HG03469 (cell line): ENCODE measurements at regions not wholly inside any gene's neighbourhood (a gene's known extent, or its start where the extent isn't known, plus 50 kb on each side); places are given as distances from the start of the nearest gene placed in this dataset.

Source experiments
- ATAC-seq: cut with Tn5 transposase; IDR thresholded peaks from one replicate; pipeline ENCODE4 v1.9.1; 2021; ENCODE audit warnings: mild to moderate bottlenecking, moderate library complexity, moderate number of reproducible peaks; ENCODE audit not compliant: unreplicated experiment

DNA sequence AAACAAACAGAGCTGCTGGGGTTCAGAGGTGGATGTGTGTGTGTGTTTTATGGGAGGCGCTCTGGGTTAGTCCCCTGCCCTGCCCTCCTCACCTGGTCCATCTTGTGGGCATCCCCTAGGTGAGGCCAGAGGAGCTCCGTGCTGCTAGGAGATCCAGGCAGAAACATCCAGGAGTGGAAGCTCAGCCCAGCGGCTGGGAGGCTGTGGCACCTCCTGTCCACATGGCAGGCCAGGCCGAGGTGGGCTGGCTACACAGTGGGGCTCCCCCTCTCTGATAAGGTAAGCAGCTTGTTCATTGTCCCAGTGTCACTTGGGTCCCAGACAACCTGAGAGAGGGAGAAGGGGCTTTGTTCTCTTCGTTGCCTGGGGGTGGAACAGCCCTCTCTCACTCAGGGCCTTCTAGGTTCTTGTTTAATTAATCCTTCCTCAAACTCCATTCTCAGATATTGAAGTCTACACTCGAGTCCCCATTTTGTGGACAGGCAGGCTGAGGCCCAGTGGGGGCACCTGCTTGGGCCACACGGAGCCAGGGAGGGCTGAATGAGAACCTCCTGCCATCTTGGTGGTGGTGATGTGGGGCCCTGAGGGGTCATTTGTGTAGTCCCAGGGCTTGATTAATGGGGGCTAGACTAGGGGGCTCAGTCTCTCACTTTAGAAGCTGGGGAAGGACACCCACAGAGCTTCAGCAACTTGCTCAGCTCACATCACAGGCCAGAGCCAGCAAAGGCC, 216.8 kb upstream of the GPR26 start:
- no peak for ATAC-seq

DNA sequence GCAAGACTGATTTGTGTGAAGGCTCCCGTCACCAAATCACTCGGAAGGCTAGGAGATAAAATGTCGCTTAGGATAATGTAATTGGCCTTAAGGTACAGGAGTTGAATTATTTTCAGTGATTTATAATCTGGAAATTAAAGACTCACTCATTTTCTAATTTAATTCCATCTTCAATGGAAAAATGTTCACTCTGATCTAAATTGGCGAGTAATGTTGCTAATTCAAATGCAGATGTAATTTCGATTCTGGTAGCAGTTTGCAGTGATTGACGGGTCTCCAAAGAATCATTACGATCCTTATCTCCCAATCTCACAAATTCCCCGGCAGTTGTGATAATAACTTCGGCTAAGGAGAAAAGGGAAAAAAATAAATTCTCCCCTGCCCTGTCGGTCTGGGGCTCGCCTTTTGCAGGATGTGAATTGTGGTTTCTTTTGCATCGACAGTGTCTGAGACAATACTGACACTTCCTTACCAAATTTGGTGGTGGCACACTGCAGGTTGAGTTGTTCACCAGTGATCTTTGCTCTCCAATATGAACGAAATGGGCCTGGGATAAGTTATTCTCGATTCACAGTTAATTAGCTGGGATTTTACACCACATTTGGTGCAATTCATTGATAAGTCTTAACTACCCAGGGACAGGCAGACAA, 215.1 kb upstream of the GPR26 start:
- ATAC-seq, result no peak

DNA sequence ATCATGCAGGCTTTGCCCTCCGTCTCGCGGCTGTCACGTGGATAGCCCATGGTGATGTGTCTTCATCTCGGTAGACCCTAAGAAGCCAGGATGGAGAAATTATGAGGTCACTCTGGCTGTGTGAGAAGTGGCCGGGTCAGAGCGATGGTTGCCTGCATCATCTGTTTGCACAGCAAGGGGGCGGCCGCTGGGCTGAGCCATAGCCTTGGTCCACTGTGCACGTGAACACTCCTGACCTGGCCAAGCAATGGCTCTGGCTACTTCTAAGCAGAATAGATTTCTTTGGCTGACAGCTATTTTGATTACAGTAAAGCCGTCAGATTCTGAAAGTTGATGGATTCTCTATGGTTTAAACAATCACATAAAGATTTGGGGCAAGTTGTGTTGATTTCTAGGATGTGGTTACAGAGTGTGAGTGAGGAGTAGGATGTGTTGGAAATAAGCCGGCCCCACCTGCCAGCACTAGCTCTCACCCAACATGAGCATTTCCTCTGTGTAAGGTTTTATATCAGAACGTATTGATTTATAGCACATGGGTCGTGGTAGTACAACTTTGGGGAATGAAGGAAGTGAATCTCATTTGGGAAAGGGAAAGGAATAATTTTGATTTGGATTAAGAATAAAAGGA, 214.4 kb upstream of the GPR26 start:
- no peak for ATAC-seq

DNA sequence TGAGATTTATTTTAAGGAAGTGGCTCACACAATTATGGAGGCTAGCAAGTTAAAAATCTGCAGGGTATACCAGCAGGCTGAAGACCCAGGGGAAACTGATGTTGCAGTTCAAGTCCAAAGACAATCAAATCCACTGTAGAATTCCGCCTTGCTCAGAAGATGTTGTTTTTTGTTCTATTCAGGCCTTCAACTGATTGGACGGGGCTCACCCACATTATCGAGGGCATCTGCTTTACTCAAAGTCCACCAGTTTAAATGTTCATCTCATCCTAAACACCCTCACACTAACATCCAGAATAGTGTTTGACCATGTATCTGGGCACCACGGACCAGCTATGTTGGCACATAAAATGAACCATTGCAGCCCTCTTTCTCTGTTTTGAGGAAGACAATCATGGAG, 211.2 kb upstream of the GPR26 start:
- no peak for ATAC-seq

DNA sequence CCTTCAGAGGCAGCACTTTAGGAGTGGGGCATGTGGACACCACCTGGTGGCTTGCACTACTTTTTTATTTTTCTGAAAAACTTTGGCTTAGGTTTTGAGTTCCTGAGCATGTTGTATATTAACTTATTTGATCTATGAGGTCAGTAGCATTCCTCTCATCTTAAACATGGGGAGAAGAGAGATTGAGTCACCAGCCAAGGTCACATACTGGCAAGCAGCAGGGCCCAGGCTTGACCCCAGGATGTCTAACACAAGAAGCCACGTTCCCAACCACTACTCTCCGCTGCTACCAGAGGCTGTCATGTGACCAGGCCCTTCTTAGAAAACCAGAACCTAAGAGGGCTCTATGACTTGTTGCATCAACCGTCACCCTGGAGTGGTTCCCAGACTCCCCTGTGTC, 210.3 kb upstream of the GPR26 start:
- no peak for ATAC-seq

DNA sequence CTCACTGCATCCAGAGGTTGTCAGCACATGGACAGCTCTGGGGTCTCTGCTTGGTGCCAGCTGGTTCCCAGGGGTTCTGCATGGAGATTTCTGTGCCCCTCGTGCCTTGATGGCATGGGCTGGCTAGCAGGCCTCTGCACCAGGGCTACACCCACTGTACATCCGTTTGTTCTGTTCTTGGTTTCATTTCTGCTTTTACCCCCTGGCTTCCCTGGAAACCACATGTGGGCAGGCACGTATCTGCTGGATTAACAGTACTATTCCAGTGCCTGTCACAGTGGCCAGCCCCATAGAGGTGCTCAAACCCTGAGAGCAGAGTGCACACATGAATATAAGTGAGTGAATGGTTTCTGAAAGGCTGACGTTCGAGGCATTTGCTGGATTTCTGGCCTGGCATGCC, 207.2 kb upstream of the GPR26 start:
- peak; percentile 38 for ATAC-seq

DNA sequence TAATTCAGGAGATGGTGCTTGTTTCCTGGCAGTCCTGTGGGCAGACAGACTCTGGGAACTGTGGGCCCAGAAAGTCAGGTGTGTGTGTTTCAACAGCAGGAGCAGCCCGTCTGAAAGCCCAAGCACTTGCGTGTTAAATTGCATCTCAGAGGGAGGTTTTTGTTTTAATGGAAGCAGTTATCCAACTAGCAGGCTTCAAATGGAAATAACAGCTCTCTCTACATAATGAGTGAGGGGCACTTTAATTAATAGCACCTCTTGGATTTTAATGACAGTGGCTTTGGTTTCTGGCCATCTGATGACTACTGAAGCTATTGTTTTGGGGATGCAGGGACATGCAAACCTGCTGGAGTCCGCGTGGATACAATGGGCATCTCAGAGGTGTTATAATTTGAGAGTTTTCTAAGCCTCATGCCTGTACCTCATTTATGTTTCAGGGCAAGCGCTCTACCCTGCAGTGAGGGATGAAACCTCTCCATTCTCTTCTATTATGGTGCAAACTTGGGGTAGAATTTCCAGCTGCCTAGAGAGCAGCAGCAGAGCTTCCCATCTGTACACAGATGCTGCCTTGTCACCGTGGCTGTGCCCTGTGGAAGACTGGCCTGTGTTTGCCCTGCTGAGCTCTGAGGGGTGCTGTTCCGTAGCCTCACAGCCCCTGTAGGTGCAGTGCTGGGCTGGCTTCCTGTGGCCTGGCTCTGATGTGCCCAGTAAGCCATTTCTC, 206.6 kb upstream of the GPR26 start:
- ATAC-seq, result no peak

DNA sequence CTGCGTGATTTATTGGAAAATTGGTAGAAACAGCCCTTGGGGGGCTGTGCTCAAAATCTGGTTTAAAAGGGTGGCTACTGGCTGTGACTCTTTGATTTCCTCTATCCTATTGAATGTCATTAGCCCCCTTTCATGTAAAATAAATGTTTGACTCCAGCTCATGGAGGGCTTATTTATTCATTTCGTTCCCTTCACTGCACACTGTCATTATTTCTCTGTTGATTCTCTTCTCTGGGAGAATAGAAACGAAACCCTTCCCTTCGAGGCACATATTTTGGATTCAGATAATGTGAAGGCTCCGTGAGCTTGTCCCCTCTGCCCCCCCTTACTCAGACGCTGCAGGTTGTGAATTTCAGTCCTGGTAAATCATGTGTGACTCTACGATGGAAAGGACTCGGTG, 203.9 kb upstream of the GPR26 start:
- no peak for ATAC-seq

DNA sequence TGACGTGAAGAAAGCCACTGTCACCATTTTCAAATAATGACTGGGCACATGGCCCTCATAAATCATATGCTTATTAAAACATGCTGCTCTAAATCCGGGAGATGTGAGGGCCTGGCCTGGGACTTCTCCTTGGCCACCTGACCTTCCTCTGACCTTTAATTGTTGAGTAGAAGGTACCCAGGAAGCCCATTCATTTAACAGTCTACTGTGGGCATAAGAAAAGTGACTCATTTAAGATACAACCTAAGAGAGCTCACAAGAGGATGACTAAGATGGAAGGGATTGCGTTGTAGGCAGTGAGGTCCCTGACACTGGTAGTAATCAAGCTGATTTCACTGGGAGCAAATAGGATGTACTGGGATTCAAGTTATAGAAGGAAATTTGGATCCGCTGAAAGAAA, 203.4 kb upstream of the GPR26 start:
- no peak for ATAC-seq

DNA sequence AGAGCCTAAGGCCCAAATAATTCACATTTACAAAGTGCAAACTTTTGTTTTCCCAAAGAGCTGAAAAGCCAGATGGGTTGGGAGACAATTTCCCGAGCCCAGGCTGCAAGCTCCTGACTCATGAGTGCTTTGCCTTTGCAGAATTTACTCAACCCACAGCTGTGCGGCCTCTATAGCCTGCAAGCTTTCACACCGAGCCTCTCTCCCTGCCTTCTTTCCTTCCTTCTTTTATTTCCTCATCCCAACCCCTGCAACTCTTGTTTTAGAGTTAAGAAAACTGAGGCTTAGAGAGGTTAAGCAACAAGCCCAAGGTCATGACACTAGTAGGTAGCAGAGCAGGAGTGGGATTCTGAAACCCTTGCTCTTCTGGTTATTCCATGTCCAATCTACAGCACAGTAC, 203.0 kb upstream of the GPR26 start:
- no peak for ATAC-seq

DNA sequence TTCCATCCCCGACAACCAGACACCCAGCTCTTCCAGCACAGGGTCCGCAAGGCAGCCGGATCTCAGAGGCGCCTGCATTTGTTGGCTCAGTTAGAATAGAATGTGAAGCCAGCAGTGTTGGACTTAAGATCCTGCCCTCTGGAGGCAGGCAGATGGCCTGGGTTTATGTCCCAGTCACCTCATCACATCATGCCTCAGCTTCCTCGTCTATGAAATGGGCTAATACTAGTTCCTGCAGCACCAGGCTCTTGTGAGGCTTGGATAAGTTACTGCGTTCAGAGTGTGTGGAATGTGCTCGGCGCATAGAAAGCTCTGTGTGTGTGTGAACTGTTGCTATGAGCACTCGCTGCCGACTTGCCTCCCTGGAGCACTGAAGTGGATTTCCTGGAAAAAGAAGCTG, 202.5 kb upstream of the GPR26 start:
- no peak for ATAC-seq

DNA sequence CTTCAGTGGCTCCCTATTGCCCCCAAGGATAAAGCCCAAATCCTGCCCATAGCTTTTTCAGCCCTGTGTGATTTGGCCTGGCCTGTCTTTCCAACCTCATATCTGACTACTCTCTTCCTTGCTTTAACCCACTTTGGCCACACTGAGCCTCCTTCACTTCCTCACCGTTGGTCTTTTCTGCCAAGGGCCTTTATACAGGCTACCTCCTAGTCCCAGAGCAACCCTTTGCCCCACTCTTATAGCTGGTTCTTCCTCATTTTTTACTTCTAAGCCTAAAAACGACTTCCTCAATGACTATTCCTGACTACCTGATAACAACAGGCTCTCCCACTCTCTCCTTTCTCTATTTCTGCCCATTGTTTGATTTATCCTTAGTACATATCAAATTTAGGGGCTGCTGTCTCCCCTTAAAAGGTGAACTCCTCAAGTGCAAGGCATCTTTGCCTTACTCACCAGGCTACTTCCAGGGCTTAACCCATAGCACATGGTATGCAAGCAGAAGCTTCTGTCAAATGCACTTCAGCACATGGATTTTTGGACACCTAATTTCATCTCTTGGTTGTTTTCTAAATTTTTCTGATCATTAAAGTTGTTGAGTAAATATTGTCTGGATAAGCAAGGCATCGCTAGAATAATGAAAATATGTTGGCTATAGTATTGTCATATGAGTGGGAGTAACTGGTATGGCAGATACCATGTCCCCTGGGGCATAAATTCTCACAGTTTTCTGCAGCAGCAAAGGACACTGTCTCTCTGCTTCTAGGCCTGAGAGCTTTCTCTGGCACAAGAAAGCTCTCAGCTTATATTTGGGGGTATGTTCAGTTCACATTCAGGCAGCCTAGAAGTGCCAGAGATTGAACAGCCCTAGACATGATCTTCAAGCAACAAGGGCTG, 201.5 kb upstream of the GPR26 start:
- ATAC-seq, result no peak

DNA sequence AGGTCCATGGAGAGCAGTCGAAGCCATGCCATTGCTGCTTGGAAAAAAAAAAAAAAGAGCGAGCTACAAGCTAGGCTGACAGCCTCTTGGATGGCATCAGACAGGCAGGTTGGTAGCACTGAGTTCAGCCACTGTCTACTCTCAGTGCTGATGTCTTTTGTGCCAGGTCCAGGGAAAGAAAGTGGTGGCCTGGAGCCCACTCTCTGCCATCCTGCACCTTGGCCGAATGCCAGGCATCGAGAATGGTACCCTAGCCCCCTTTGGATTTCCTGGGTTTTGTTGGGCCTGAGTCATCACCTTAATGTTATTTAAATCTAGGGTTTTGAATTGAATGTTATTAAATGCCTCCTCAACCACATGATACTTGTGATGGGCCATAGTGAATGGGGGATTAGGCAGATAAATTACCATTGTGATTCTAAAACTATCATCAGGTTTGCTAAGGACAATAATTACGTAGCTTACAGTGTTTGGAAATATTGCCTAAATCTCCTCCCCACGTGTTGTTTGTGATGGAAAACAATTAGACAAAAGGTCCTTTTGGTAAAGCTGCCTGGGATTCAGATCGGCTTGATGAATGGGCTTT, 195.7 kb upstream of the GPR26 start:
- ATAC-seq, result no peak

DNA sequence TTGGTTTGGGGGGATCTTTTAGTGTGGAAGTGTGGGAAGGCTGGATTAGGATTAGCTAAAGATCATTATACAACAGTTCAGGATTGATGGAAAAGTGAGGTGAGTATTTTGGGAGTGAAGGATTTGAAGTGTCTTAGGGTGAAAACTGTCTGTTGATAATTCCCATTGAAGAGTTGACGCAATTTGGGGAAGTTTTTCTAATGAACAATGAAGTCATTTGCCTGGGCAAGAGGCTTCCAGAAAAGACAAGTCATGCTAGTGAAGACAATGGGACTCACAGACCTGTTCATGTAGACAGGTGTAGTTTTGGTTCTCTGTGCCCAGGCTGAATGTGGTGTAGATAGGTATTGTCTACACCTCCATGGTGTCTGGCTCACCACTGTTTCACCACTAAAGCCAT, 194.3 kb upstream of the GPR26 start:
- ATAC-seq, result no peak

DNA sequence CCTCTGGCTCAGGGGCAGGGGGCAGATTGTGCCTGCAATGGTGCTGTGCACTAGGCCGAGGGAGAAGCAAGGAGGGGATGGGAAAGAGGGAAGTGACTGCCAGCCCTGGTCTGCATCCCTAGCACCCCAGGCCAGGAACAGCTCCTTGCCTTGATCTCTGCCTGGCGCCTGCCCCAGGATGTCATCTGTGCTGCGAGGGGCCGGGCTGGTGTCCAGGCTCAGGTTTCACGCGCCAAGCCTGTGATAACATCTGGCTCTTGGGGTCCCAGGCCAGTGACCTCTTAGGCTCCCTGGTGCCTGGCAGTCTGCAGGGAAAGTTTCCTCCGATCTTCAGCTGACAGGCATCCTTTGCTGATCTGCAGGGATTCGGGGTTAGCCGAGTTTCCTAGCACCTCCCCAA, 193.5 kb upstream of the GPR26 start:
- ATAC-seq, result no peak

DNA sequence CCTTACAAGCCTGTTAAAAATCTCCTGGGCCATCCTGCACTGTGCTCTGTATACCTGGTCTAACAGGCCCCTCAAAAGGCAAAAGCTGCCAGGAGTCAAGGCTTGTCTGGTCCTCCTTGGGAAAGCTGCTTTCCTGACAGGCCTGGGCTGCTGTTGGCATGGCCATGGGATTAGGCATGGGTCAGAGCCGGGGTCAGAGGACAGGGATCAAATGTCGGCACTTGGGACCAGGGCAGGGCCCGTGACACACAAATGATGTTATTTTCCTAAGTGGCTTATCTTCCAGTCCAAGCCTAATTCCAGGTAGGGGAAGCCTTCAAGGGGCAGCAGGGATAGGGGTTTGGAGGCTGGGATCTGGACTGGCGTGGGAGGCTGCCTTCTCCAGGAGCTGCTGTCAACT, 191.5 kb upstream of the GPR26 start:
- no peak for ATAC-seq

DNA sequence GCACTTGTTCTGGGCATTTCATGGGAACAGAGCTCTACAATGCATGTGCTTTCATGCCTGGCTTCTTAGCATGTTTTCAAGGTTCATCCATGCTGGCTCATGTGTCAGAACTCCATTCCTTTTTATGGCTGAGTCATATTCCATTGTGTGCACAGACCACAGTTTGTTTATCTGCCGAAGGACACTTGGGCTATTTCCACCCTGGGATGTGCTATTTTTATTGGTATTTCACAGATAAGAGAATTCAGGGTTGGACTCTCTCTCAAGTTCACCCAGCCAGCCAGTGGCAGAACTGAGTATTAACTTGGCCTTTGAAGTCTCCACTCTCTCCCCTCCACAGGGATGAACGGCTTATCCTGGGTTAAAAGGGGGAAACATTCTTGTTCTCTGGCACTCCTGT, 190.7 kb upstream of the GPR26 start:
- ATAC-seq, result no peak

DNA sequence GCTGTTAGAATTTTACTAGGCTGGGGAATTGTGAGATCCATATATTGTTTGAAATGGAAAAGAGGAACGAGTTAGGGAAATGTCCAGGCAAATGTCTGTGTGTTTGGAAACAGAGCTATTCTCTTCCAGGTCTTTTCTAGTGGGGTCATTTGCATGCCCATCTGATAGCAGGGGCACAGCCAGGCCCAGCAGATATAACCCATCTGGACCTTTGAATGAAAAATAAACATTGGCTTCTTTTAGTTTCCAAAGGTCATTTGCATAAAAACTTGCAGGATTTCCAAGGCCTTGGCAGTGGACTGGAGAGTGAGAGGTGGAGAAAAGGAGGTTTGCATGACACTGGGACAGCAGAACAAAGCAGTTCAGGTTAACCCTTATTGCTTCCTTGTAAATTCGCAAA, 188.0 kb upstream of the GPR26 start:
- ATAC-seq, result no peak

DNA sequence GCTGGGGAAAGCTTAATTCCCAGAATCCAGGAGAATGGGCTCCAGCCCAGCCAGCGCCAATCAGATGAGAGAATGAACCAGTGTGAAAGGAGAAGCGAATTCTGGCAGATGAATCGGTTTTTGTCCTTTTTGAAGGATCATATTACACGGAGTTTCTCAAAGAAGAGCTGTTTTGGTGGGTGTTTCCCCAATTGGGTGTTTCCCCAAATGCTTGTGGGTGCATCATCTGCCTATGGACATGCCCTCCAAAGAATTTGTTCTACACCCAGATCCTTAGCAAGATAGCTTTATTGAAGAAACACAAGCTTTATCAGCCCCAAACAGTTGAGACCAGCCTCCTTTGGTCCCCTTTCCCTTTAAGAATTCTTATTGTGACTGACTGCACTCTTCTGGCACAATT, 186.5 kb upstream of the GPR26 start:
- ATAC-seq, result no peak

DNA sequence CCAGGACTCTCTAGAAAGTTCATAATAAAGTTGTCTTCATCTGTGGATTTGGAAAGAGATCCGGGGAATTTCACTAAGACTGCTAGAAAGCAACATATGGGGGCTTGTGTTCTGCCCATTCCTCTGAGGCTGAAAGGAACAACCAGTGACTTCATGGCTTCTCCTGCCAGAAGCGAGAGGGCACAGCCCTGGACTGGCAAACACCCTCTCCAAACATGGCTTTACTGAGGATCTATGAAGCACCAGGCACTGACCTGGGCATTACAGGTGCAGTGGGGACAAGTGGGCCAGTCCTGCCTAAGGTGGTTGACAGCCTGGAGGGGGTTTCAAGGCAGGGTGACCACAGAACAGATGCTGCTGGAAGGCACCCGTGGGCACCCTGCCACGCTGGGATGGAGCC, 185.8 kb upstream of the GPR26 start:
- no peak for ATAC-seq
